NB4 (cell line): ENCODE measurements at regions not wholly inside any gene's neighbourhood (a gene's known extent, or its start where the extent isn't known, plus 50 kb on each side); places are given as distances from the start of the nearest gene placed in this dataset.

ENCODE experiments used
- DNase-seq: peaks from one replicate; pipeline ENCODE4 v3.0.0; 2010; ENCODE audit warnings: low read depth
- H3K4me3 ChIP-seq: one replicate; pipeline ENCODE4 v1.5.1; 2011; ENCODE audit warnings: mild to moderate bottlenecking, low read depth, low read length, moderate library complexity
- CTCF ChIP-seq: IDR thresholded peaks from one replicate; pipeline ENCODE4 v1.5.1; 2012; ENCODE audit warnings: low read depth, low read length
- MAX ChIP-seq: IDR thresholded peaks from 2 replicates; pipeline ENCODE4 v1.6.1; 2011; ENCODE audit warnings: low read depth, low read length
- MYC ChIP-seq: IDR thresholded peaks from 2 replicates; pipeline ENCODE4 v1.6.1; 2011; ENCODE audit warnings: low read depth, low read length
- POLR2A ChIP-seq: IDR thresholded peaks from 2 replicates; pipeline ENCODE4 v1.6.1; 2011; ENCODE audit warnings: mild to moderate bottlenecking; ENCODE audit not compliant: insufficient read length; ENCODE audit errors: extremely low read depth

- no peak overlapping the region for H3K4me3 ChIP-seq
- DNase-seq = no peak
- TF ChIP-seq MAX (no peak), CTCF (no peak), POLR2A (no peak)
Observed at GRCh38 chr10:100687143-100688003, 58.0 kb upstream of the PAX2 start.

GRCh38 chr10:100688201-100688600, 57.2 kb upstream of the PAX2 start:
- DNase-seq = no peak
- H3K4me3 ChIP-seq = no peak overlapping the region
- TF ChIP-seq MYC = no peak
- no peak for TF ChIP-seq MAX
- TF ChIP-seq POLR2A = no peak
- TF ChIP-seq CTCF = no peak

GRCh38 chr10:100693821-100694220, 51.6 kb upstream of the PAX2 start:
- no peak overlapping the region for H3K4me3 ChIP-seq
- no peak for DNase-seq
- TF ChIP-seq MYC = no peak
- TF ChIP-seq MAX = no peak
- TF ChIP-seq CTCF = no peak
- no peak for TF ChIP-seq POLR2A
